Gastrocnemius medialis (tissue), 4 donors: ENCODE measurements at regions not wholly inside any gene's neighbourhood (a gene's known extent, or its start where the extent isn't known, plus 50 kb on each side); places are given as distances from the start of the nearest gene placed in this dataset.

ENCODE experiments used
- ATAC-seq, 2 donors: fragments of 150-250 bp; one replicate each; pipeline ENCODE4 v1.9.1; 2016
- DNase-seq, 2 donors: peaks; one replicate each; pipeline ENCODE4 v3.0.0-alpha.2; 2019
- H3K27ac ChIP-seq, 4 donors: fragments of 200-600 bp; sonication (generic); 1 replicate in 1 of 4; 2 replicates in 3 of 4; pipeline ENCODE4 v1.5.1; 2016 to 2018; ENCODE audit warnings: mild to moderate bottlenecking in 2 of 4, moderate library complexity in 1 of 4
- H3K27me3 ChIP-seq, 3 donors: fragments of 200-600 bp; sonication (generic) in 2 of 3; 1 replicate in 1 of 3; 2 replicates in 2 of 3; pipeline versions ENCODE4 v1.5.1 to v1.6.0; 2016 to 2019; ENCODE audit warnings: mild to moderate bottlenecking in 1 of 3, moderate library complexity in 1 of 3
- H3K36me3 ChIP-seq, 2 donors: fragments of 200-600 bp; sonication (generic) in 1 of 2; one replicate each; pipeline ENCODE4 v1.5.1; 2017 to 2018
- H3K4me1 ChIP-seq, 2 donors: fragments of 200-600 bp; sonication (generic) in 1 of 2; one replicate each; pipeline ENCODE4 v1.5.1; 2016 to 2017; ENCODE audit warnings: mild to moderate bottlenecking in 2 of 2
- H3K4me3 ChIP-seq, 4 donors: fragments of 200-600 bp; sonication (generic) in 3 of 4; 1 replicate in 1 of 4; 2 replicates in 3 of 4; pipeline ENCODE4 v1.5.1; 2016 to 2019; ENCODE audit warnings: mild to moderate bottlenecking in 2 of 4
- H3K9me3 ChIP-seq, 3 donors: fragments of 200-600 bp; sonication (generic) in 2 of 3; 1 replicate in 1 of 3; 2 replicates in 2 of 3; pipeline ENCODE4 v1.5.1; 2016 to 2019
- POLR2A ChIP-seq, 2 donors: fragments of 450-650 bp; IDR thresholded peaks; one replicate each; pipeline ENCODE4 v1.6.1; 2017; ENCODE audit warnings: antibody characterized with exemption in 2 of 2, mild to moderate bottlenecking in 2 of 2, moderate library complexity in 2 of 2
- in situ Hi-C, 4 donors: fragments of 200-750 bp; cut with MboI; loops; one replicate each; pipeline versions ENCODE4 v1.15.0 to v1.8.0; 2017; ENCODE audit warnings: low sequenced_read_pairs in 4 of 4
- intact Hi-C: fragments of 100-400 bp; cut with DNase I; formaldehyde crosslinking; loops from one replicate; pipeline ENCODE4 v1.15.1; 2023; ENCODE audit warnings: low total_unique reads
- TF ChIP-seq, protein P1 (sequence below), 5 experiments: fragments of 450-650 bp in 3 of 5; fragments of 200-600 bp in 2 of 5; sonication (generic) in 2 of 5; IDR thresholded peaks in 4 of 5; conservative IDR thresholded peaks in 1 of 5; 1 replicate in 4 of 5; 2 replicates in 1 of 5; pipeline ENCODE4 v1.5.1; 2016 to 2019; ENCODE audit warnings: antibody characterized with exemption in 5 of 5, mild to moderate bottlenecking in 3 of 5, moderate library complexity in 3 of 5

GRCh38 chr1:227449051-227449450 is 114.3 kb upstream of the ZNF678 start:
- H3K27ac ChIP-seq = no peak overlapping the region
- no peak for TF ChIP-seq POLR2A (IDR thresholded peaks at IDR 0.05)
- TF ChIP-seq, protein P1, sequence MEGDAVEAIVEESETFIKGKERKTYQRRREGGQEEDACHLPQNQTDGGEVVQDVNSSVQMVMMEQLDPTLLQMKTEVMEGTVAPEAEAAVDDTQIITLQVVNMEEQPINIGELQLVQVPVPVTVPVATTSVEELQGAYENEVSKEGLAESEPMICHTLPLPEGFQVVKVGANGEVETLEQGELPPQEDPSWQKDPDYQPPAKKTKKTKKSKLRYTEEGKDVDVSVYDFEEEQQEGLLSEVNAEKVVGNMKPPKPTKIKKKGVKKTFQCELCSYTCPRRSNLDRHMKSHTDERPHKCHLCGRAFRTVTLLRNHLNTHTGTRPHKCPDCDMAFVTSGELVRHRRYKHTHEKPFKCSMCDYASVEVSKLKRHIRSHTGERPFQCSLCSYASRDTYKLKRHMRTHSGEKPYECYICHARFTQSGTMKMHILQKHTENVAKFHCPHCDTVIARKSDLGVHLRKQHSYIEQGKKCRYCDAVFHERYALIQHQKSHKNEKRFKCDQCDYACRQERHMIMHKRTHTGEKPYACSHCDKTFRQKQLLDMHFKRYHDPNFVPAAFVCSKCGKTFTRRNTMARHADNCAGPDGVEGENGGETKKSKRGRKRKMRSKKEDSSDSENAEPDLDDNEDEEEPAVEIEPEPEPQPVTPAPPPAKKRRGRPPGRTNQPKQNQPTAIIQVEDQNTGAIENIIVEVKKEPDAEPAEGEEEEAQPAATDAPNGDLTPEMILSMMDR (IDR thresholded peaks at IDR 0.05 in 4 of 5, conservative IDR thresholded peaks at IDR 0.05 in 1 of 5) = peak in 1 of 5 experiments; percentile 34
- no peaks in the 10 kb centered on the region for H3K9me3 ChIP-seq
- DNase-seq (no peak), ATAC-seq (peak in 1 of 2 donors; percentile 13)
- in situ Hi-C loops (loop anchor here (25.0 kb wide), 5 partner anchors 212 to 837 kb away; no protein-coding TSS in a partner anchor), intact Hi-C loops (no loop called here)
- peaks cover 0 to 8% (median 5%) of the 10 kb centered on the region in 3 donors for H3K27me3 ChIP-seq
- H3K4me3 ChIP-seq = no peak overlapping the region
- no peaks in the 10 kb centered on the region for H3K36me3 ChIP-seq
- peaks cover 3 to 4% of the 10 kb centered on the region in 2 donors for H3K4me1 ChIP-seq

GRCh38 chr1:227447531-227447990 is 115.8 kb upstream of the ZNF678 start:
- Histone ChIP-seq H3K36me3 (no peaks in the 10 kb centered on the region), H3K27ac (peak overlapping the region in 3 of 4 donors; percentile 44 to 60 (median 49)), H3K4me1 (peaks cover 3 to 4% of the 10 kb centered on the region in 2 donors), H3K9me3 (no peaks in the 10 kb centered on the region), H3K4me3 (peak overlapping the region in 3 of 4 donors; percentile 8 to 19 (median 19)), H3K27me3 (peaks cover 0 to under 1% (median 0%) of the 10 kb centered on the region in 3 donors)
- DNase-seq (peak in 1 of 2 donors; percentile 24), ATAC-seq (peak; percentile 45 to 57)
- in situ Hi-C loops = loop anchor here (25.0 kb wide), 5 partner anchors 210 to 835 kb away; no protein-coding TSS in a partner anchor
- intact Hi-C loops = no loop called here
- TF ChIP-seq, protein P1 (IDR thresholded peaks at IDR 0.05 in 4 of 5, conservative IDR thresholded peaks at IDR 0.05 in 1 of 5) = peak in 3 of 5 experiments; percentile 26 to 60 (median 53)
- TF ChIP-seq POLR2A (IDR thresholded peaks at IDR 0.05) = no peak

DNA sequence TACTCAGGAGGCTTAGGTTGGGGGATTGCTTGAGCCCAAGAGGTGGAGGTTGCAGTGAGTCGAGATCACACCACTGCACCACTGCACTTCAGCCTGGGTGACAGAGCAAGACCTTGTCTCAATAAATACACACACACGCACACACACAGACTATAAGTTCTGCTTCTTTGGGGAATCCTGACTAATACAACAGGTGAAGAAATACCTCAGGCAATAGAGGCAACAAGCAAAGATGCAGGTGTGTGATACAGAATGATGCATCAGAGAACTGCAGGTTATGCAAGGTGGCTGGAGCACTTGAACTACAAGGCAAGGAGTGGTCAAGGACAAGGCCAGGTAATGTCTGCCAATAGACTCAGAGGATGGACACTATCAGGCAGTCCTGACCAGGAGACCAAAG is 117.6 kb upstream of the ZNF678 start:
- Histone ChIP-seq H3K27ac (no peak overlapping the region), H3K4me1 (peaks cover 2 to 5% of the 10 kb centered on the region in 2 donors), H3K27me3 (no peaks in the 10 kb centered on the region), H3K9me3 (no peaks in the 10 kb centered on the region), H3K4me3 (no peak overlapping the region), H3K36me3 (no peaks in the 10 kb centered on the region)
- TF ChIP-seq, protein P1 (IDR thresholded peaks at IDR 0.05 in 4 of 5, conservative IDR thresholded peaks at IDR 0.05 in 1 of 5) = no peak
- TF ChIP-seq POLR2A (IDR thresholded peaks at IDR 0.05) = no peak
- intact Hi-C loops = no loop called here
- DNase-seq (no peak), ATAC-seq (no peak)
- in situ Hi-C loops = loop anchor here (25.0 kb wide), 5 partner anchors 208 to 833 kb away; no protein-coding TSS in a partner anchor

DNA sequence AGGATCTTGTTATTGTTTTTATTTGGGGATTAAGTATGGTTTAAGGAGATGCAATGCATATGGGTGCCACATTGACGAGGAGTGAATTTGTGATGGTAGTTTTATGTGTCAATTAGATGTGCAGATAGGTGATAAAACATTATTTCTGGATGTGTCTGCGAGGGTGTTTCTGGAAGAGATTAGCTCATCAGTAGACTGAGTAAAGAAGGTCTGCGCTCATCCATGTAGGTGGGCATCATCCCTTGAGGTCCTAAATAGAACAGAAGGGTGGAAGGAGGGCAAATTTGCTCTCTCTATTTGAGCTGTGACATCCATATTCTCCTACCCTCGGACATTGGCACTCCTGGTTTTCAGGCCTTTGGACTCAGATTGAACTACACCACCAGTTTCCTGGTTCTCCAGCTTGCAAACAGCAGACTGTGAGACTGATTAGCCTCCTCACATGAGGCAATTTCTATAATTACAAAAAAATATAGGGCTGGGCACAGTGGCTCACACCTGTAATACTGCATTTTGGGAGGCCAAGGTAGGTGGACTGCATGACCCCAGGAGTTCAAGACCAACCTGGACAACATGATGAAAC is 118.2 kb upstream of the ZNF678 start:
- no peaks in the 10 kb centered on the region for H3K36me3 ChIP-seq
- ATAC-seq (no peak), DNase-seq (no peak)
- no peaks in the 10 kb centered on the region for H3K27me3 ChIP-seq
- H3K27ac ChIP-seq = no peak overlapping the region
- no peak for TF ChIP-seq POLR2A (IDR thresholded peaks at IDR 0.05)
- TF ChIP-seq, protein P1 (IDR thresholded peaks at IDR 0.05 in 4 of 5, conservative IDR thresholded peaks at IDR 0.05 in 1 of 5) = no peak
- in situ Hi-C loops = loop anchor here (25.0 kb wide), 5 partner anchors 208 to 833 kb away; no protein-coding TSS in a partner anchor
- peaks cover 3 to 11% of the 10 kb centered on the region in 2 donors for H3K4me1 ChIP-seq
- intact Hi-C loops = no loop called here
- H3K4me3 ChIP-seq = no peak overlapping the region
- no peaks in the 10 kb centered on the region for H3K9me3 ChIP-seq
